HEK293 (cell line): ENCODE measurements at regions not wholly inside any gene's neighbourhood (a gene's known extent, or its start where the extent isn't known, plus 50 kb on each side); places are given as distances from the start of the nearest gene placed in this dataset.

ENCODE experiments used
- CTCF ChIA-PET: fragments of 350-600 bp; formaldehyde crosslinking; extraction: SDS; loops from one replicate; lab custom pipeline; 2021; ENCODE audit warnings: antibody characterized with exemption; lab: Yijun Ruan, JAX
- POLR2A ChIA-PET: fragments of 300-600 bp; formaldehyde crosslinking; extraction: SDS; loops from one replicate; lab custom pipeline; 2020; ENCODE audit warnings: antibody characterized with exemption, inconsistent platforms; lab: Yijun Ruan, JAX
- H3K27ac ChIP-seq: fragments of 200-500 bp; sonication (Bioruptor generic); 2 replicates; pipeline ENCODE4 v1.5.1; 2014; ENCODE audit warnings: low read depth, low read length, control low read depth, inconsistent platforms; ENCODE audit errors: extremely low read depth
- H3K36me3 ChIP-seq, 2 experiments: fragments of 200-500 bp in 1 of 2; sonication (Bioruptor generic) in 1 of 2; 1 replicate in 1 of 2; 2 replicates in 1 of 2; pipeline ENCODE4 v1.5.1; 2014 to 2017; ENCODE audit warnings: inconsistent platforms in 2 of 2, low read length in 2 of 2; ENCODE audit not compliant: control insufficient read depth in 2 of 2, insufficient read depth in 1 of 2
- H3K4me1 ChIP-seq: fragments of 200-500 bp; sonication (Bioruptor generic); 2 replicates; pipeline ENCODE4 v1.5.1; 2014; ENCODE audit warnings: mild to moderate bottlenecking, low read length, inconsistent platforms; ENCODE audit not compliant: control insufficient read depth, insufficient read depth
- H3K4me3 ChIP-seq: 2 replicates; pipeline ENCODE4 v1.5.1; 2011; ENCODE audit warnings: low read depth, mild to moderate bottlenecking, control low read depth, low read length, moderate library complexity
- H3K9me3 ChIP-seq: fragments of 200-500 bp; sonication (Bioruptor generic); 2 replicates; pipeline ENCODE4 v1.5.1; 2014; ENCODE audit warnings: low read depth, low read length, inconsistent platforms; ENCODE audit not compliant: control insufficient read depth, insufficient read depth
- BCL6B ChIP-seq: fragments of 450-650 bp; formaldehyde crosslinking; IDR thresholded peaks from 2 replicates; pipeline ENCODE4 v1.5.1; 2017; ENCODE audit warnings: missing biosample characterization, missing genetic modification characterization
- HIC1 ChIP-seq: fragments of 450-650 bp; formaldehyde crosslinking; IDR thresholded peaks from 2 replicates; pipeline ENCODE4 v1.5.1; 2016; ENCODE audit warnings: missing biosample characterization, missing genetic modification characterization
- REPIN1 ChIP-seq: fragments of 450-650 bp; formaldehyde crosslinking; IDR thresholded peaks from 2 replicates; pipeline ENCODE4 v1.5.1; 2017; ENCODE audit warnings: missing biosample characterization, missing genetic modification characterization, low read depth
- TCF7L2 ChIP-seq: IDR thresholded peaks from 2 replicates; pipeline ENCODE4 v1.6.1; 2011; ENCODE audit warnings: low read depth, mild to moderate bottlenecking, inconsistent platforms, low read length, moderate library complexity, borderline replicate concordance
- TRIM28 ChIP-seq: IDR thresholded peaks from 2 replicates; pipeline ENCODE4 v1.6.1; 2011; ENCODE audit warnings: low read length, control low read depth, borderline replicate concordance
- ZBTB44 ChIP-seq: fragments of 450-650 bp; IDR thresholded peaks from 2 replicates; pipeline ENCODE4 v1.5.1; 2018; ENCODE audit warnings: missing biosample characterization, mild to moderate bottlenecking, missing genetic modification characterization
- ZFP69B ChIP-seq: fragments of 450-650 bp; formaldehyde crosslinking; IDR thresholded peaks from 2 replicates; pipeline ENCODE4 v1.5.1; 2016; ENCODE audit warnings: missing biosample characterization, missing genetic modification characterization
- ZIC2 ChIP-seq: fragments of 450-650 bp; formaldehyde crosslinking; IDR thresholded peaks from 2 replicates; pipeline ENCODE4 v1.5.1; 2016; ENCODE audit warnings: missing biosample characterization, missing genetic modification characterization
- ZNF121 ChIP-seq: fragments of 450-650 bp; formaldehyde crosslinking; IDR thresholded peaks from 2 replicates; pipeline ENCODE4 v1.5.1; 2016; ENCODE audit warnings: missing biosample characterization, missing genetic modification characterization
- ZNF140 ChIP-seq: fragments of 450-650 bp; formaldehyde crosslinking; IDR thresholded peaks from 2 replicates; pipeline ENCODE4 v1.5.1; 2016; ENCODE audit warnings: missing biosample characterization, missing genetic modification characterization
- ZNF146 ChIP-seq: fragments of 450-650 bp; formaldehyde crosslinking; IDR thresholded peaks from 2 replicates; pipeline ENCODE4 v1.5.1; 2016; ENCODE audit warnings: missing biosample characterization, missing genetic modification characterization
- ZNF16 ChIP-seq: fragments of 450-650 bp; formaldehyde crosslinking; IDR thresholded peaks from 2 replicates; pipeline ENCODE4 v1.5.1; 2016; ENCODE audit warnings: low read depth, missing biosample characterization, missing genetic modification characterization
- ZNF18 ChIP-seq: fragments of 450-650 bp; formaldehyde crosslinking; IDR thresholded peaks from 2 replicates; pipeline ENCODE4 v1.5.1; 2016; ENCODE audit warnings: missing biosample characterization, missing genetic modification characterization
- ZNF26 ChIP-seq: fragments of 450-650 bp; formaldehyde crosslinking; IDR thresholded peaks from 2 replicates; pipeline ENCODE4 v1.5.1; 2016; ENCODE audit warnings: missing biosample characterization, missing genetic modification characterization
- ZNF274 ChIP-seq, 2 experiments: fragments of 200-500 bp in 1 of 2; fragments of 450-650 bp in 1 of 2; sonication (Bioruptor generic) in 1 of 2; formaldehyde crosslinking in 1 of 2; IDR thresholded peaks; 2 replicates each; pipeline versions ENCODE4 v1.5.1 to v1.6.1; 2014 to 2016; ENCODE audit warnings: borderline replicate concordance in 1 of 2, inconsistent platforms in 1 of 2, low read length in 1 of 2, missing biosample characterization in 1 of 2, missing genetic modification characterization in 1 of 2
- ZNF341 ChIP-seq: fragments of 450-650 bp; formaldehyde crosslinking; IDR thresholded peaks from 2 replicates; pipeline ENCODE4; 2016; ENCODE audit warnings: low read depth, missing biosample characterization, missing genetic modification characterization
- ZNF394 ChIP-seq: fragments of 450-650 bp; formaldehyde crosslinking; IDR thresholded peaks from 2 replicates; pipeline ENCODE4 v1.5.1; 2016; ENCODE audit warnings: missing biosample characterization, missing genetic modification characterization, mild to moderate bottlenecking, moderate library complexity, borderline replicate concordance
- ZNF433 ChIP-seq: fragments of 450-650 bp; formaldehyde crosslinking; IDR thresholded peaks from 2 replicates; pipeline ENCODE4 v1.5.1; 2016; ENCODE audit warnings: missing biosample characterization, missing genetic modification characterization, low read depth
- ZNF488 ChIP-seq: fragments of 450-650 bp; formaldehyde crosslinking; IDR thresholded peaks from 2 replicates; pipeline ENCODE4 v1.5.1; 2016; ENCODE audit warnings: missing biosample characterization, missing genetic modification characterization
- ZNF501 ChIP-seq: fragments of 450-650 bp; formaldehyde crosslinking; IDR thresholded peaks from 2 replicates; pipeline ENCODE4 v1.5.1; 2016; ENCODE audit warnings: missing biosample characterization, missing genetic modification characterization
- ZNF510 ChIP-seq: fragments of 450-650 bp; formaldehyde crosslinking; IDR thresholded peaks from 2 replicates; pipeline ENCODE4 v1.5.1; 2018; ENCODE audit warnings: mild to moderate bottlenecking, missing genetic modification characterization, missing biosample characterization; ENCODE audit not compliant: insufficient replicate concordance
- ZNF514 ChIP-seq: fragments of 450-650 bp; formaldehyde crosslinking; IDR thresholded peaks from 2 replicates; pipeline ENCODE4 v1.5.1; 2016; ENCODE audit warnings: missing biosample characterization, missing genetic modification characterization
- ZNF548 ChIP-seq: fragments of 450-650 bp; formaldehyde crosslinking; IDR thresholded peaks from 2 replicates; pipeline ENCODE4 v1.5.1; 2016; ENCODE audit warnings: missing biosample characterization, missing genetic modification characterization
- ZNF571 ChIP-seq: fragments of 450-650 bp; formaldehyde crosslinking; IDR thresholded peaks from 2 replicates; pipeline ENCODE4 v1.5.0; 2017; ENCODE audit warnings: missing biosample characterization, missing genetic modification characterization
- ZNF585B ChIP-seq: fragments of 450-650 bp; formaldehyde crosslinking; IDR thresholded peaks from 2 replicates; pipeline ENCODE4 v1.5.1; 2016; ENCODE audit warnings: missing biosample characterization, missing genetic modification characterization
- ZNF664 ChIP-seq: fragments of 450-650 bp; formaldehyde crosslinking; IDR thresholded peaks from 2 replicates; pipeline ENCODE4 v1.5.1; 2016; ENCODE audit warnings: missing biosample characterization, missing genetic modification characterization
- ZNF777 ChIP-seq: fragments of 450-650 bp; formaldehyde crosslinking; IDR thresholded peaks from 2 replicates; pipeline ENCODE4 v1.5.1; 2017; ENCODE audit warnings: missing biosample characterization, missing genetic modification characterization, borderline replicate concordance
- ZNF791 ChIP-seq: fragments of 450-650 bp; formaldehyde crosslinking; IDR thresholded peaks from 2 replicates; pipeline ENCODE4 v1.5.1; 2016; ENCODE audit warnings: missing biosample characterization, missing genetic modification characterization
- ZSCAN16 ChIP-seq: fragments of 450-650 bp; formaldehyde crosslinking; IDR thresholded peaks from 2 replicates; pipeline ENCODE4 v1.5.1; 2016; ENCODE audit warnings: missing biosample characterization, missing genetic modification characterization

GRCh38 chr4:144362366-144362765 is 221.8 kb upstream of the GYPA start:
- H3K4me1 ChIP-seq: peaks cover 2% of the 10 kb centered on the region; the same call in 1 of the 2 replicates
- H3K36me3 ChIP-seq: no peaks in the 10 kb centered on the region
- H3K27ac ChIP-seq: no peak overlapping the region
- no peak overlapping the region for H3K4me3 ChIP-seq
- H3K9me3 ChIP-seq: no peaks in the 10 kb centered on the region
- POLR2A ChIA-PET: interaction anchor here (0.6 kb wide), 2 partner anchors 10 to 134 kb away, joined by 3 read pairs; no protein-coding TSS in a partner anchor
- CTCF ChIA-PET: no interaction called here
- TF ChIP-seq ZNF394: no peak
- no peak for TF ChIP-seq ZNF664
- no peak for TF ChIP-seq ZNF501 (tag by site-specific recombination)
- no peak for TF ChIP-seq ZNF140
- TF ChIP-seq ZNF16: no peak
- TF ChIP-seq ZNF433 (tag by site-specific recombination): no peak
- TF ChIP-seq ZNF548: no peak
- TF ChIP-seq ZNF146: no peak
- no peak for TF ChIP-seq ZSCAN16 (tag by site-specific recombination)
- TF ChIP-seq ZNF274 (IDR thresholded peaks at IDR 0.05; ENCODE audit: low read length): no peak
- TF ChIP-seq ZNF274 (tag by site-specific recombination; IDR thresholded peaks at IDR 0.05; ENCODE audit: borderline replicate concordance): no peak
- no peak for TF ChIP-seq BCL6B (tag by site-specific recombination)
- TF ChIP-seq TRIM28: no peak
- no peak for TF ChIP-seq ZNF585B (tag by site-specific recombination)
- TF ChIP-seq ZNF26 (tag by site-specific recombination): no peak
- no peak for TF ChIP-seq ZNF341 (tag by site-specific recombination)
- TF ChIP-seq TCF7L2: no peak
- TF ChIP-seq ZBTB44 (tag by site-specific recombination): no peak
- no peak for TF ChIP-seq ZNF791
- TF ChIP-seq ZNF121: no peak
- no peak for TF ChIP-seq ZIC2

GRCh38 chr4:144363890-144364289 is 223.4 kb upstream of the GYPA start:
- H3K4me1 ChIP-seq: no peaks in the 10 kb centered on the region
- no peak overlapping the region for H3K27ac ChIP-seq
- H3K36me3 ChIP-seq: no peaks in the 10 kb centered on the region
- ChIA-PET CTCF (interaction anchor here (0.8 kb wide), 1 partner anchor 266 kb away, joined by 3 read pairs; no protein-coding TSS in a partner anchor), POLR2A (no interaction called here)
- no peak overlapping the region for H3K4me3 ChIP-seq
- H3K9me3 ChIP-seq: no peaks in the 10 kb centered on the region
- TF ChIP-seq ZNF514 (tag by site-specific recombination): no peak
- TF ChIP-seq ZNF777 (tag by site-specific recombination): no peak
- TF ChIP-seq ZNF791: no peak
- TF ChIP-seq ZNF510 (tag by site-specific recombination): no peak
- TF ChIP-seq ZFP69B: no peak
- TF ChIP-seq REPIN1: no peak
- TF ChIP-seq ZNF488: no peak
- no peak for TF ChIP-seq ZNF18
- TF ChIP-seq ZNF571: no peak
- TF ChIP-seq HIC1: no peak
